GM10266 (cell line): ENCODE measurements at regions not wholly inside any gene's neighbourhood (a gene's known extent, or its start where the extent isn't known, plus 50 kb on each side); places are given as distances from the start of the nearest gene placed in this dataset.

Source experiments
- DNase-seq: peaks from one replicate; pipeline ENCODE4 v3.0.0; 2012; ENCODE audit errors: extremely low spot score
- TF ChIP-seq, protein P1 (sequence below): IDR thresholded peaks from 2 replicates; pipeline ENCODE4 v1.5.1; 2012; ENCODE audit warnings: mild to moderate bottlenecking, low read depth; ENCODE audit not compliant: control insufficient read depth, insufficient read depth; ENCODE audit errors: missing control alignments

DNA sequence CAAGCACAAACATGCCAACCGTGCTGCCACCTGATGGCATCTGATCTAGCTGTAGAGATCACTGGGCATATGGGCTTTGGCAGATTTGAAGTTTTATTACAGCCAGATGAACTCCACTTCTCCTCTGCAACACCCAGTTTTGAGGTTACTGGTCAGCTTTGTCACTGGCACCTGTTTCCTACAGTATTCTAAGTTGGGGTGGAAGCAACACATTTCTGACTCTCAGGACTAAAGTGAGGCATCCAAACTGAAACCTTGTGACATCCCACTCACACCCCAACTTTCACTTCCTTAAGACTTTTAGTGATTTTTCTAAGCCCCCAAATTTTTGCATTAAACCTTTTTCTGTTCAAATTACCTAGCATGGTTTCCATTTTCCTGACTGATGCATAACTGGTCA, 115.1 kb upstream of the PCDH18 start:
- peak; percentile 7 for DNase-seq
- TF ChIP-seq, protein P1, sequence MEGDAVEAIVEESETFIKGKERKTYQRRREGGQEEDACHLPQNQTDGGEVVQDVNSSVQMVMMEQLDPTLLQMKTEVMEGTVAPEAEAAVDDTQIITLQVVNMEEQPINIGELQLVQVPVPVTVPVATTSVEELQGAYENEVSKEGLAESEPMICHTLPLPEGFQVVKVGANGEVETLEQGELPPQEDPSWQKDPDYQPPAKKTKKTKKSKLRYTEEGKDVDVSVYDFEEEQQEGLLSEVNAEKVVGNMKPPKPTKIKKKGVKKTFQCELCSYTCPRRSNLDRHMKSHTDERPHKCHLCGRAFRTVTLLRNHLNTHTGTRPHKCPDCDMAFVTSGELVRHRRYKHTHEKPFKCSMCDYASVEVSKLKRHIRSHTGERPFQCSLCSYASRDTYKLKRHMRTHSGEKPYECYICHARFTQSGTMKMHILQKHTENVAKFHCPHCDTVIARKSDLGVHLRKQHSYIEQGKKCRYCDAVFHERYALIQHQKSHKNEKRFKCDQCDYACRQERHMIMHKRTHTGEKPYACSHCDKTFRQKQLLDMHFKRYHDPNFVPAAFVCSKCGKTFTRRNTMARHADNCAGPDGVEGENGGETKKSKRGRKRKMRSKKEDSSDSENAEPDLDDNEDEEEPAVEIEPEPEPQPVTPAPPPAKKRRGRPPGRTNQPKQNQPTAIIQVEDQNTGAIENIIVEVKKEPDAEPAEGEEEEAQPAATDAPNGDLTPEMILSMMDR: no peak

DNA sequence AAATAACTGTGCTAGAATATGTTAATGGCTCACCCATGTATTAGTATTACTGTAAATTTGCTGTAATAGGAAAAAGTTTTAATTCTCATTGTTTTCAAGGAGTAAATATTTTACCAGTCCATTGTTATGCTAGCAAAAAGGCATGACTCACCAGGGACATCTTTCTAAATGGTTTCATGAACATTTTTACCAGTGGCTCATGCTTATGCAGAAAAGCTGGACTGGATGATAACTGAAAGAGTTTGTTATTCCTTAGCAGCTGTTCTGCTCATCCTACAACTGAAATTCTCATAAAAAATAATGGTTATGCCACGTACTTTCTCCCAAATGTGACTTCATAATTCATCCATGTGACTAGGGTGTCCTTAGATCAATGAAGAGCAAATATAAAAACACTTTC, 111.9 kb upstream of the PCDH18 start:
- DNase-seq: no peak
- TF ChIP-seq, protein P1: no peak

DNA sequence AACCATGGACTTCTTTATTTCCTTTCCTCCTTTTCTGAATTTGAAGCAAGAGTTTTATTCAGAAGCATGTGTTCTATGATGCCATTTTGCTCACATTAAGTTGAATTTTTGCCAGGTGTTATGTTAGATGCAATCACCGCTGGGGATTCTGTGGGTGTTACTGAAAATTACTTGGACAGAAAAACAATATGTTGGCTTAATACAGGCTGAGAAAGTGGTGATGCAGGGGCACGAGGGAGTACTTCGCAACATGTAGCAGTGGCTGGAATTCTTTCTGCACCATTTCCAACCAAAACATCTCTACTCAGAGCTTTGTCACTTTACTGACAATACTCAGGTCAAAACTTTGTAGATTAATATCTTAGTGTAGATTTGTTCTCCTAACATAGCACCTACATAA, 109.2 kb upstream of the PCDH18 start:
- TF ChIP-seq, protein P1: no peak
- no peak for DNase-seq

DNA sequence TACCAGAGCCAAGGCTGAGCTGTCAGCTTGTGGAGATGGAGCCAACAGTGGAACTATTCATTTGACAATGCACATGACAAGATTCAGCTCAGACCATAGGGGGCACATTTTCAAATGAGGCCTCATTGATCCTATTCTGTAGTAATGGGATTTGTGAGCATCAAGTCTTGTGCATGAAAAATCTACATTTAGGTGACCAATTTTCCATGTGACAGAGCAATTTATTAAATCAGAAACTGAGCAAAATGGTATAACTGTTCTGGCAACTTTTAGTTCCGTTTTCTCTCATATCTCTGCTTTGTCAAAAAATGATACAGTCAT, 108.5 kb upstream of the PCDH18 start:
- TF ChIP-seq, protein P1: no peak
- DNase-seq: no peak

DNA sequence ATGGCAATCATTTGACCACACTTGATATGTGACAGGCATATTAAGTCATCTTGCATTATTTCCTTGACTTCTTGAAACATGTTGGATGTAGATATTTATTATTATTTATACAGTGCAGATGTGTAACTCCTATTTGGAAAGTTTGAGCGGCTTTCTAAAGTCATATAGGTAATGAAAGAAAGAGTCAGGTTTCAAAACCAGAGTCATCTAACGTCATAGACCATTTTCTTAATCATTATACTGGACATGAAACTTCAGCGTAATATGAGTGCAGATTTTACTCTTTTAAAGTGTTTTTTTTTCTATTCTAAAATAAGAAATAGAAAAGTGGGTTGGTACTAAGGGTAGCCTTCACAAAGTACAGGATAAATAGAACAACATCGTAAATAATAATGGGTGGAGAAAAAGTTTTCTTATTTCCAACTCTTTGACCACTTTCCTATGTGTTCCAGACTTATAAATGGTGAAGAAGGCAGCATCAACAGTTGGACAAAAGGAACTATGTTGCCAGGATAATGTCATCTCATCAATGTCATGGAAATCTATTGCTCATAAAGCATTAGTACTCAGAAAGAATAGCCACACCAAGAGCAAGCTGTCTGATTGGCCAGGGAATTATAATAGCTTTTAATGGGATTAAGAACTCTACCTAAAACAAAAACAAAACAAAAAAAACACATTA, 108.0 kb upstream of the PCDH18 start:
- DNase-seq: no peak
- TF ChIP-seq, protein P1: no peak

DNA sequence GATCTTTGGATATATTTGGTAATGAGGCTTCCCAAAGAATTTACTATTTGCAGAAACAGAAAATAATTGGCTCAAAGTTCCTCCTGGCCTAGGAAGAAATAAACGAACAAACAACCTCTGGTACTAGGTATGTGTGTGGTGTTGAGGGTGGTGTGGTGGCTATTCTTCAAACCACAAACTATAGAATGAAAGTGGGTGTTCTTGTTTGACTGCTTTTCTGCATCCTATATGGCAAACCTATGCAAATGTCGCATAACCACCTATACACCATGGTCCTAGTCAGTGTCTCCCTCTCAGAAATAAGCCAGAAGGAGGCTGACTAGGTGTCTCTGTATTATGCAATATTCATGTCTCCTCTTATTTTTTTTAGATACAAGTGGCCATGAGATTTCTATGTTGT, 106.6 kb upstream of the PCDH18 start:
- no peak for DNase-seq
- TF ChIP-seq, protein P1: no peak

DNA sequence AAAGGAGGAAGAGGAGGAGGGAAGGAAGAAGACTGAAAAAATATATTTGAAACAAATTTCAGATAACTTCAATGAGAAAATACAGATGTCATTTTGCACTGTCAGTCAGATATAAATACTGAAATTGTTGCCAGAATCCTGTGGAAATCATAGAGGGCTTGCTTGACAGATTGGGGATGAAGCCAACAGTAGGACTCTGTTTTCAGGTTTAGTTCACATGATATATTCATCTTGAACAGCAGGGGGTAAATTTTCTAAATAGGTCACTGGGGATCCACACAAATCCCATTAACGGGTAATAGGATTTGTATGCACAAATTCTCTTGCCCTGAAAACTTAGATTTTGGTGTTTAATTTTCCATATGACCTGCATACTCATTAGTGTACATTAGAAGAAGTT, 103.3 kb upstream of the PCDH18 start:
- no peak for DNase-seq
- TF ChIP-seq, protein P1: no peak
